ENCODE measurements at regions not wholly inside any gene's neighbourhood (a gene's known extent, or its start where the extent isn't known, plus 50 kb on each side); places are given as distances from the start of the nearest gene placed in this dataset.
A peak's percentile ranks its signal among the peaks of the same experiment; 100 is the strongest.

GRCh38 chr5:68161156-68161555 lies 54.4 kb upstream of the PIK3R1 start:
- DNase-seq (ENCODE audit: low read depth): no peak

GRCh38 chr5:68159224-68159951 lies 56.2 kb upstream of the PIK3R1 start:
- no peak for DNase-seq (ENCODE audit: low read depth)

- no peak for DNase-seq (ENCODE audit: low read depth)
These were observed 59.6 kb upstream of the PIK3R1 start for GRCh38 chr5:68155940-68156339.

GRCh38 chr5:68154119-68154857 lies 61.3 kb upstream of the PIK3R1 start:
- DNase-seq (ENCODE audit: low read depth): no peak

- no peak for DNase-seq (ENCODE audit: low read depth)
These were observed 63.7 kb upstream of the PIK3R1 start for GRCh38 chr5:68151812-68152211.

- peak; percentile 10 for DNase-seq (ENCODE audit: low read depth)
These were observed 66.4 kb upstream of the PIK3R1 start for GRCh38 chr5:68149189-68149588.

- no peak for DNase-seq (ENCODE audit: low read depth)
These were observed 67.5 kb upstream of the PIK3R1 start for GRCh38 chr5:68148096-68148495.

GRCh38 chr5:68147659-68148058 lies 67.9 kb upstream of the PIK3R1 start:
- no peak for DNase-seq (ENCODE audit: low read depth)

- DNase-seq (ENCODE audit: low read depth): peak; percentile 53
These were observed 74.1 kb upstream of the PIK3R1 start for GRCh38 chr5:68141494-68141893.

- no peak for DNase-seq (ENCODE audit: low read depth)
These were observed 74.8 kb upstream of the PIK3R1 start for GRCh38 chr5:68140763-68141162.

GRCh38 chr5:68139611-68140441 lies 75.7 kb upstream of the PIK3R1 start:
- DNase-seq (ENCODE audit: low read depth): no peak

GRCh38 chr5:68137511-68138140 lies 77.9 kb upstream of the PIK3R1 start:
- DNase-seq (ENCODE audit: low read depth): no peak

- no peak for DNase-seq (ENCODE audit: low read depth)
These were observed 80.8 kb upstream of the PIK3R1 start for GRCh38 chr5:68134669-68135313.

- no peak for DNase-seq (ENCODE audit: low read depth)
These were observed 81.4 kb upstream of the PIK3R1 start for GRCh38 chr5:68134033-68134668.

GRCh38 chr5:68130253-68130652 lies 85.3 kb upstream of the PIK3R1 start:
- DNase-seq (ENCODE audit: low read depth): no peak

GRCh38 chr5:68129364-68129763 lies 86.2 kb upstream of the PIK3R1 start:
- no peak for DNase-seq (ENCODE audit: low read depth)

- no peak for DNase-seq (ENCODE audit: low read depth)
These were observed 88.7 kb upstream of the PIK3R1 start for GRCh38 chr5:68126886-68127285.

- DNase-seq (ENCODE audit: low read depth): no peak
These were observed 92.9 kb upstream of the PIK3R1 start for GRCh38 chr5:68122439-68123328.

- DNase-seq (ENCODE audit: low read depth): no peak
These were observed 98.6 kb upstream of the PIK3R1 start for GRCh38 chr5:68116868-68117411.

GRCh38 chr5:68116408-68116807 lies 99.1 kb upstream of the PIK3R1 start:
- no peak for DNase-seq (ENCODE audit: low read depth)
